CD4-positive, alpha-beta T cell treated with Interferon alpha-2 for 1 hour (primary cell): ENCODE measurements at regions not wholly inside any gene's neighbourhood (a gene's known extent, or its start where the extent isn't known, plus 50 kb on each side); places are given as distances from the start of the nearest gene placed in this dataset.

Experiments used
- DNase-seq, 2 donors: peaks; one replicate each; pipeline ENCODE4 v3.0.0-alpha.2; 2020 to 2022

DNA sequence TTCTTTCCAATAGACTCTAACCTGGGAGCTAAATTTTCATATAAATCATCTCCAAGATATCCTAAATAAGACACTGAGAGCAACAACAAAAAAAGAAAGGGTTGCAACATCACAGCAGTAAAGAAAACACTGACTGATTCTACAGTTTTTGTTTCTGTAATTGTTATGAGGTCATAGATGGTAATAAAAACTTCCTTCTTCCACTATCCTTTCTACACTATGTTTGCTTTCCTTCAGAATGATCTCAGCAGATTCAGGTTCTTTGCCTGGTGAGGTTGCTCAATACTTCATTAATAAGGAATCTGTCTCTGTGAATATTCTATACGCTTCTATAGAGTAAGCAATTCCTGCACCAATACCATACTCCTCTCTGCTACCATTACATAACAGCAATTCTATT, 835.6 kb upstream of the GRAMD2B start:
- DNase-seq, result no peak

DNA sequence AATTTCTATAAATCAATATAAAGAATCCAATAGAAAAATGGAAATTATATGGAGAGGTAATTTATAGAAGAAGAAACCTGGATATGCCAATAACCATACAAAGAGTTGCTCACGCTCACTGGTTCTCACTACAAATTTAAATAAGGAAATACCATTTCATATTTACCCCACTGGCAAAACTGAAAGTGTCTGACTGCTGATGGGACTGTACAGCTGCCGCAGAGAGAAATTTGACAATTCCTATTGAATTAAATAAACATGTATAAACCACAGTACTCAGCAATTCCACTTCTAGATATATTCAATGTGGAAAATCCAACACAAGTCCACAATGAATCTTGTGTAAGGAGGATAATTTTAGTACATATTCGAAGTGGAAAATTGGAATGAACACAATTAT, 830.4 kb upstream of the GRAMD2B start:
- no peak for DNase-seq

DNA sequence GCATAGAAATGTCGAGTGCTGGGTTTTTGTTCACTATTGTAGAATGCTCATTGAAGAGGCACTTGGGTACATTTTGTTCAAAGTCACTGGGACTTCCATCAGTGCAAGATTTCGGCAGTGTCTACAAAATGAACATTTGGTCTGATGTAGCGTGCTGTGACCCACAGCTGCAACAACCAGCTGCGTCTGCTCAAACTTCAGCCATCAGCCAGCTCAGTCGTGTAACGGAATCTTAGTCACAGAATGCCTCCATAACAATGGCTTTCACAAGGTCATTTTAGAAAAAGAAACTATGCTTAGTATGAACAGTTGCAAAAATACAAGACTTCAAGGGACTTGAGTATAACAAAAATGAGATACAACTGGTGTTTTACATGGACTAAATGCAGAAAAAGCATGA, 828.1 kb upstream of the GRAMD2B start:
- DNase-seq, result no peak

DNA sequence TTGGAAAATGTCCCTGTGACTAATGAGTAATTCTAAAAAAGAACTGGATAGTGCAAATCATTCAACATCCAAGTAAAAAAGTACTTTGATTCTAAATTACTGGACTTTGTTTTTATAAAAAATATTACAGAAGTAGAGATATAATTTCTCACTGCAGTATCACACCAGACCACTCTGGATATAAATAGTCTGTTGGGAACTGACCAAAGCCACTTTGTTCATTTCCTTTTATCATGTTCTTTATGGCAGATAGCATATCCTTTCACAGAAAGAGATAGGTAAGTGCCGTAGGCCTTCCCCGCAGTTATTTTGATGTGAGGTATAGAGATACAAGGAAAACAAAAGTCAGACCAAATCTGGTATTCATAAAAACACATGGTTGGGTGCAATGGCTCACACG, 827.4 kb upstream of the GRAMD2B start:
- DNase-seq, result no peak

DNA sequence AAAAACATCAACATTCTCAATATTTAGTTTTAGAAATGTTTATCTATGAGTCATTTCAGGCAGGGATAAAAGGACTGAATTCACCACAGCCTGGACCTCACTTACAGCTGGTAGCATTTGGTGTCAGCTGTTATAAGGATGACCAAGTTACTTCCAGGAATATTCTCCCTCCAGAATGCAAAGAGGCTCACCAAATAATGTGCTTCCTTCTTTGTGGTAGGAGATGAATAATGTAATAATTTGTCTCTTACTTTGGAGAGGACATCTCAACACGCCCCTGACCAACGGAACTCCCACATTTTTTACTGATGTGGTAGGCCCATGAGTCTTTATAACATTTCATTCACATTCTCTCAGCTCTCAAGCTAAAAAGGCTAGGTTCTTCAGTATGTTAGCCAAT, 825.9 kb upstream of the GRAMD2B start:
- no peak for DNase-seq

DNA sequence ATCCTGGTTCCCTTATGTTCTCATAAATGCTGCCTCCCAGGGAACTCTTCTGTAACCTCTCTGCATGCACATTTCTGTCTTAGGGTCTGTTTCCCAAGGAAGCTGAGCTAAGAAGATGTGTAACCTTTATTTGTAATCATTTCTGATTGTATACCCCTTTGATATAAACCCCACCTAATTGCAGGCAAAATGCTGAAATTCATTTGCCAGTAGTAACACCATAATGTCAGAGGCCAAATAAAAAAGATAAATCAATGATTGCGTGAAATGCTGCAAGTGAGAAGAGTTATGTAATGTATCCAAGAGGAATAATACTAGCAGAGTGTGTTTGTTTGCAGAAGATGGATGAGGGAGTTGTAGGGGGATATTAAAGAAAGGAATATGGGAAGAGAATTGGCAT, 822.6 kb upstream of the GRAMD2B start:
- no peak for DNase-seq

DNA sequence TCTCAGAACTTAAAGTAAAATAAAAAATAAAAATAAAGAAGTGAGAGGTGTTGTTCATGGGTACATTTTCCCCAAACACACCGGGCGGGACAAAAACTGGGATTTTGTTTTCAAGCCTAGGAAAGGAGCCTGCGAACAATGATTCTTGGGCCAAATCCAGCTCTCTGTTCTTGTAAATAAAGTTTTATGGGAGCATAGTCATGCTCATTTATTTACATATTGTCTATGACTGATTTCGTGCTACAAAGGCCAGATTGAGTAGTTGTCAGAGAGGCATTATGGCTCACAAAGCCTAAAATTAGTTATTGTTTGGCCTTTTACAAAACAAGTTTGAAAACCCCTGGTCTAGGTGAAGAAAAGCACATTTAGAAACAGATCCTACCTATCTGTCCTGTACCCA, 821.0 kb upstream of the GRAMD2B start:
- no peak for DNase-seq

DNA sequence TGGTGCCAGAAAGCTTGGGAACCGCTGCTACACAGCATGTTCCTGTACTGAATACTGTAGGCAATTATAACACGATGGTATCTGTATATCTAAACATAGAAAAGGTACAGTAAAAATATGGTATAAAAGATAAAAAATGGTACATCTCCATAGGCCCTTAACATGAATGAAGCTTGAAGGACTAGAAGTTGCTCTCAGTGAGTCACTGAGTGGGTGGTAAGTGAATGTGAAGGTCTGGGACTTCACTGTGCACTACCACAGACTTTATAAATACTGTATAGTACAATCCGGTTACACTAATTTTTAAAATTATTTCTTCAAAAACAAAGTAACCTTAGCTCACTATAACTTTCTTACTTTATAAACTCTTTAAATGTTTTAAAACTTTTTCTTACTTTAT, 819.9 kb upstream of the GRAMD2B start:
- DNase-seq, result no peak

DNA sequence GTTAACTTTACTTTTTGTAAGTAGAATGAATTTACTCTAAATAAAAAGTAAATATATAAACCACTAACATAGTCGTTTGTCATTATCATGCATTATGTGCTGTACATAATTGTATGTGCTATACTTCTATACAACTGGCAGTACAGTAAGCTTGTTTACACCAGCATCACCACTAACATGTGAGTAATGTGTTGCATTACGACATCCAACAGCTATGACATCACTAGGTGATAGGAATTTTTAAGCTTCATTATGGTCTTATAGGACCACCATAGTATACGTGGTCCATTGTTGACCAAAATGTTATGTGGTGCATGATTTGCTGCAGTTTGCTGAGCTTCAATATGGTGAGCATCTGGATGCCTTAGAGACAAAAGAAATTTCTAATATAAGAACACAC, 819.1 kb upstream of the GRAMD2B start:
- no peak for DNase-seq

DNA sequence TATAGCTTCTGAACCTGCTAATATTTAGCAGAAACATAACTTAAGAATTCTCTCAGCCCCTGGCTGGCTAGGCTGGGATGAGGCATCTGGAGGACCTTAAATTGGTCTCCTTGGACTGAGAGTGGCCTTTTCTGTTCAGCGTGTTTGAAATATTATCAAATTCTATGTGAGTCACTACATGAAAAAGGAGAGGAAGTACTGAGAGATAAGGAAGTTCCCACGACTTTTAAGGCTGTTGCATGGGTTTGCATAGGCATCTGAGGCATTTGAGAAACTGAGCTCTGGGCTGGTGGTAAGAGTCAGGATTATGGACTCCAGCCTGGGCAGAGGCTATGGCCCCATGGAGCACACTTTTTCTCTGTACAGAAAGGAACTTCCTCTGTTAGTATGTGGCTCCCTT, 816.2 kb upstream of the GRAMD2B start:
- no peak for DNase-seq

DNA sequence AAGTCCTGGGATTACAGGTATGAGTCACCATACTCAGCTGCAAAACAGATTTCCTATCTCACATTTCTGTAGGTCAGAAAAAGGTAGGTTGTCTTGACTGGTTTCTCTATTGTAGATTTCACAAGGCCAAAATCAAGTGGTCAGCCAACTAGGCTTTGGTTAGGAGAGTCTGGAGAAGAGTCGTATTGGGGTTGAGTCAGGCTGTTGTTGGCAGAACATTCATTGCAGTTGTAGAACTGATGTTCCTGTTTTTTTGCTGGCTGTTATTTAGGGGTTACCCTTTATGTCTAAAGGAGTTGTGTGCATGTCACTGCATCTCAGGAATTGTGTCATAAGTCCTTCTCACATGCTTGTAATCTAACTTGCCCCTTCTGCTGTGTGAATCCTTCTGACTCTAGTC, 814.2 kb upstream of the GRAMD2B start:
- no peak for DNase-seq

DNA sequence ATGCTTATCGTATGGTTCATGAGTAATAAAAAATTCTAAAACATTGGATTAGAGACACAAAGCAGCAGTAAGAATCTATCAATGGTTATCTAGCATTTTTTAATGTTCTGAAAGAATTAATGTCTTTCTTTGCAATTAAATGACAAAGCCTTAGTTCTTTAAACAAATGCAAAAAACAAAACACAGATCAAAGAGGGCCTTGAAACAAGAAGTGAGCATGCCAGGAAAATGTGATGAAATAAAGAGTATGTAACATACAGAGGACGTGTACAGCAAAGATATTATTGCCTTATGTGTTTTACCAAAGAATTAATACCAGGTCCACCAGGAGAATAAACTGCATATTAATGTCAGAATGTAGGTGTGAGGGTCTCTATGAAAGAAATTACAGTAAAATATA, 812.3 kb upstream of the GRAMD2B start:
- no peak for DNase-seq

DNA sequence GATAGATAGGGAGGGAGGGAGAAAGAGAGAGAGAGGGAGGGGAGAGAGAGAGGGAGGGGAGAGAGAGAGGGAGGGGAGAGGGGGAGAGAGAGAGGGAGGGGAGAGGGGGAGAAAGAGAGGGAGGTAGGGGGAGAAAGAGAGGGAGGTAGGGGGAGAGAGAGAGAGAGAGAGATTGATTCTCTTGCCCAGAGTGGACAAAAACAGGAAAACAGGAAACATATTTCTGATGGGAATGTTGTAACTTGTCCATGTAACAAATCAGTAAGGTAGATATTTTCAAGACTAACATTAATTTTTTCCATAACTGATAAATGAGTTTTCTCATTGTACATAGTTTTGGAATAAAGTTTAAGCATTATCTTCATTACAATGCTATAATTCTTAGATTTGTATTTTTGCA, 811.7 kb upstream of the GRAMD2B start:
- no peak for DNase-seq

DNA sequence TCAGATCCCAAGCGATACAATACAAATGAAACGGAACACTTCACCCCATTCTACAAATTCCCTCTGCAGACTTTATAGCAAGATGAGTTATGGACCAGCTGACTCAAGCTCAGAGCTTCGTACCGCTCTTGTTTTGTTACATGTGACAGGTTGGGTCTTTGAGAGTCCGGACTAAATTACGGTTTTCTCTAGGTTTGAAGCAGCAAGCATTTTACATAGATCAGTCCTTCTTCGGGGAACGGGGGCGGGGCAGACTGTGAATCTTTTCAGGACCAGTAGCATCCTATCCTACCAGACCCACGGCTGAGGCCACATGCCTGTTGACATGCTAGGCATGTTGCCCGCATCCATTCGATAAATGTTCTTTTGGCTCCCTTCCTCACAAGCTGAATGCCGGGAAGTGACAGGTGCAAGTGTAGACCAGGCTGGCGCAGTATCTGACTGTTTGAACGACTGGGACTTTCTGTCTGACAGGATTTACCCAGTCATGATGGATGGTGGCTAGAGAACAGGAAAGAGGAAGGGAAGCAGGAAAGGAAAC, 811.0 kb upstream of the GRAMD2B start:
- no peak for DNase-seq

DNA sequence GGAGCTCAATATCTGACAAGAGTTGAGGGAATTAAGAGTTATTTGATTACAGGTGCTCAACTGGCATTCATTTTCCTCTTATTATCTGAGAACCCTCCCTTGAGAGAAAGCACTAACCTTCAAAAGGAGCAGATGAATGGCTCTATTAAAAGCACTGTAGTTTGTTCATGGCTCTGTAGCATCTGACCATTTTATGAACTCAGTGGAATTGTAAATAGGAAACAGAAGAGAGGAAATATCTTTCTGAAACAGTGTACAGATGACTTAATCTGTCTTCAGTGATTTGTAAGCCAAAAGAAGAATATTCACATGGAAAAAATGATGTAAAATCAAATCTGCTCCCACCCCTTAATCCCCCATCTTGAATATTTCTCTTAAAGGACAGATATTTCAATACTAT, 810.4 kb upstream of the GRAMD2B start:
- no peak for DNase-seq

DNA sequence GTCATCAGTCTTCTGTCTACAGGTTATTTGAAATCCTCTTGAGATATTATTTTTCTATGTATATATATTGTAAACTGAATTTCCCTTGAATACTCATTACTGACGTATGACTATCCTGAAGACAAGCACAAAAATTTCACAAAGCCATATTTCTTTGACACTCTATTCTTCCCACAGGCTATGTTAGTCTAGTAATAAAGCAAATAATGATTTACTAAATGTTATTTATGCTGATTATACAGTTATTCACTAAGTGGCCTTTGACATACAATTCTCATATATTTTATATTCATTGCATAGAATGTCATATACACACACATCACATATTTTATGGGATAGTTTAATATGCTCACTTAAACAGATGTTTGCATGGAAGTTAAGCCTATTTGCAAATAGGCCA, 793.0 kb upstream of the GRAMD2B start:
- no peak for DNase-seq

DNA sequence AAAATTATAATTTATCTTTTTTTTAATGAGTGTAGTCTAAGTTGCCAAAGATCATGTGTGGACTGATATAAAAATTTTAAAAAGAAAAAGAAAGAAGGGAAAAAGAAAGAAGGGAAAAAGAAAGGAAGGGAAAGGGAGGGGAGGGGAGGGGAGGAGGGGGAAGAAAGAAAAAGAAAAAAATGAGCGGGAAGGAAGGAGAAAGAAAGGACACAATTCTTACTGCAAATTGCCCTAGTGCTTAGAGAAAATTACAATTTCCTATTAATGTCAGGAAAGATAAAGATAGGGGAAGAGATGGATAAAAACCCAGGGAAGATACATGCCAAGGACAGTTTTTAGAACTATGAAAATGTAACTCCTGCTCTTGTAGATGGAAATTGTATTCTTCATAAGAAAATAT, 789.7 kb upstream of the GRAMD2B start:
- DNase-seq, result no peak

DNA sequence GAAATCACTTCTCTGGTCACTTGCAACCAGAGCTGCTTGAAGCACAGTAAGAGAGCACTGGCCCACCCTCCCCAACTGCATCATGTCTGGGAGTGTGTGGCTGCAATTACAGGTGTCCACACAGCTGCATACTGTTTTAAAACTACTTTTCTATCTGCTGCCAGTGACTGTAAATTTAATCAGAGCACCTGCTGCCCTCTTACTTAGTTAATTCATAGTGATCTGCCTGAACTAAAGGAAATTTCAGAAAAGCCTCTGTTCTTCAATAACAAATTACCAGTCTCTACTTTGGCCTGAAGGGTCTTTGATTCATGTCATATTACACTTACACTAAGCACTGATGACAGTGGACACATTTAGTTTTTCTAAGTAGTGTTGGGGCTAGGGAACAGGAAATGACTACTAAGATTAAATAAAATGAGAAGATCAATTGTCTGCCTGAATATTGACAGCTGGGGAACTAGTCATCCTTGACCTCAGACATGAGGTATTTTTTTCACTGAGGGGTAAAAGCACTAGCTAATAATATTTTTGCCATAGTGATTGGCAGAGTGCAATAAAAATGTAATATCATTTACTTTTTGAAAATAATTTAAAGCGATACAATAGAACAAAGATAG, 788.9 kb upstream of the GRAMD2B start:
- DNase-seq, result no peak

DNA sequence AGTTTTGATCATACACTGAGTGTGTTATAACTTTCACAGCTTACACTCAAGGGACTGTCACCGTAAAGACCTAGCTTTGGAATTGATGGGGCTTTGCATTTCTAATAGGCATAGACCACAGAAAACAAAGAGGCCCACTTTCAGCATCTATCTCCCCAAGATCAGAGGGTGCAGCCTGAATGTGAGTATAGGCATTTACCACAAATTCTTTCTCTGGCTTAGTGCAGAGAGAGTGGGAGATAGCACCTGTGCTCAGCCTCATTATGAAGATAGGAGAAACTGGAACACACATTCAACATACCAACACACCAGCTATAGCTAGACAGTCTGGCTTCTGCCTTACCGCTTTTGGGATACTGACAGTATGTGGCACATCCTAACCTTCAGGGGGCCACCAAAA, 783.4 kb upstream of the GRAMD2B start:
- DNase-seq, result no peak

DNA sequence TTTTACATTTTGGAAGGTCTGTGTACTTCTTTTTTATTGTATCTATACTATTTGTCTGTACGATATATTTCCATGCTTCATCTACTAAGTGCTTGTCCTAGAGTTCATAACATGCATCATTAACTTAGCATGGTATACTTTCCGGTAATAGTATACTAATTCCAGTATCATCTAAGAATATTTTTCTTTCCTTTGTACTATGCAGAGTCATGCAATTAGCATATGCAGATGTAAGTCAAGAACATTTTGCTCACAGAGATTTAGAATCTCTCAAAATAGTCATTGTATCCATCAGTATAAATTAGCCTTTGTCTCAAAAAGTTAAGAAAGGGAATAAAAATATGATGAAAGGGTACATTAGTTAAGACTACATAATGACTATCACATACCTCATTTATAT, 770.4 kb upstream of the GRAMD2B start:
- DNase-seq, result no peak

DNA sequence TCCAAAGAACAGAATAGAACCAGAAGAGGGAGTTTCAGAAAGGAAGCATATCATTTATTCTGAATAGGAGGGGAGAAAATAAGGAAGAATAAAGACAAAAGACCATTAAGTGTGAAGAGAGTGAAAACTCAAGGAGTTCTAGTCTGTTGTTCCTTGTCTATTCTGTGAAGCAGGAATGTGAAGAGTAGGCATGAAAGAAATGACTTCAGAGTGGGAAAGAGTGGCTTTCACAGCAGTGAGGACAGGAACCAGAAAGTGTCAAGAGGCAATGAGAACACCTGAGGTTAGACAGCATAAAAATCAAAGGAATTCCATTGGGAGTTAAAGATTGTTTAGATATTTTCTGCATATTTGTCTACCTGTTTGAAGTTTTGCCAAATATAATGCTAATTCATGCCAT, 768.8 kb upstream of the GRAMD2B start:
- no peak for DNase-seq

DNA sequence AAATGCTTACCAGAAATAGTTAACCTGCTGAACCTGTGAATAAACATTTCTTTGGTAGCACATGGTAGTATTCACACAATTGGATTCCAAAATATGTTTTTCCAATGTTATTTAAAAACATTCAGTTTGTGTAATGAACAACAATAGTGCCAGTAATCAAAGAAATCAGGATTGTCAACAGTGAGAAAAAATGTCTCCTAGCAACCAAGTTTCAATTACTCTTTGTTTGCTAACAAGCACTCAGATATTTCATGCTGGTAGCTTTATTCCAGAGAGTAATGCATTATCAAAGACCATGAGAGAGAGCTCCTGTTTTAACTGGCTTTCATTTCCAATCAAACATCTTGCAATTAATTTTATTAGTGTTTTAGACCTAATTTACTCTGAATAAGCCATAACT, 768.1 kb upstream of the GRAMD2B start:
- DNase-seq, result no peak

DNA sequence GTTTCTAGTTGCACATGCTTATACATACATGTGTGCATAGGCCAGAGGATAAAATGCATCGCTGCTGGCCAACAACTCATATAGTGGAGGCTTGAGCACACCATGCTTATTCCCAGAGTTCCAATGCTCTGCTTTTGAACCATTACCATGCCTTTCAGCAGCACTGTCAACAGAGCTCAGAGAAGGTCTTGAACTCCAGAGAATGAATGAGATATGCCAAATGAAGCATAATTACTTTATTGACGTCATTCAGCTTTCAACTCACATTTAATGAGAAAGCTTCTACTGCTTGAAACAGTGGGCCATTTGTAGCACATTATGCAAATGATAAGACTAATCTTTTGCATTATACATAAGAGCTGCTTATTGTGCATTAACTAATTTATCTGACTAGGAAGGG, 765.3 kb upstream of the GRAMD2B start:
- DNase-seq, result no peak

DNA sequence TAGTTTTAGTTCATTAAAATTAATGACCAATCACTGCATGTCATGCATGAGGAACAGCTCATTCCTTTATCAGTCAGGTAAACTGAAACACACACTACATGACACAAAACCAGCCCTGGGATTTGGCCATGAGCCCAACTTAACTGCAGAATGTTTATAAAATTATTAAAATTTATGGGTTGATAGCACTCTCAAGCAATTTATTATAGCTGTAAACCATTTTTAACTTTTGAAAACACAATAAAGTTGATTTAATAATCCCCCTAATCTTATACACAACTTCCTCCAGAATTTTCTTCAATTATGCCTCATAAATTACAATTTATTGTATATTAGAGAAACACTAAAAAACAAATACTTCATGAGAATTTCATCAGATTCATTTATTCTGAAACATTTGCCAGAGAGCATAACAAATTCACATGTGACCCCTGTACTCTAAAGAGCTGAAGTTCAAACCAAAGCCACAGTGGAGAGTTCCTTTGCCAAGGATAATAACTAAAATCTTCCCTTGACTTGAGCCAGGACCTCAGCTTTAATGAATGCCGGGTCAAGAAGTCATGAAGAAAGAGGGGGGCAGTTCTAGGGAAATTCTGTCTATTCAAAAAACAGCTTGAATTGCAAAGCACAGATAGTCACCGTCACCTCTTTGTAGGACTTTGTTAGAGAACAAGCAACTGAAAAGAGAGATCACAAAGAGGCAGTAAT, 763.7 kb upstream of the GRAMD2B start:
- DNase-seq, result no peak
